OCI-LY3 (cell line): ENCODE measurements at regions not wholly inside any gene's neighbourhood (a gene's known extent, or its start where the extent isn't known, plus 50 kb on each side); places are given as distances from the start of the nearest gene placed in this dataset.

ENCODE experiments used
- H2AFZ ChIP-seq: fragments of 200-600, 300-600 bp; shearing (Covaris generic); 2 replicates; pipeline ENCODE4 v1.6.0; 2014; ENCODE audit warnings: antibody characterized with exemption, low read depth, low read length
- H3K27ac ChIP-seq: fragments of 200-600, 300-600 bp; sonication (generic); 2 replicates; pipeline ENCODE4 v1.5.1; 2014; ENCODE audit warnings: mild to moderate bottlenecking, low read length, moderate library complexity, mixed read lengths
- H3K27me3 ChIP-seq: fragments of 200-600, 300-600 bp; sonication (generic); 2 replicates; pipeline ENCODE4 v1.6.1; 2014; ENCODE audit warnings: low read depth, low read length, mixed read lengths
- H3K36me3 ChIP-seq: fragments of 200-600, 300-600 bp; sonication (generic); replicated peaks from 2 replicates; pipeline ENCODE3; 2014; ENCODE audit warnings: low read depth, low read length, mixed read lengths
- H3K4me1 ChIP-seq: fragments of 300-600, 200-600 bp; sonication (generic); 2 replicates; pipeline ENCODE4 v1.6.1; 2014; ENCODE audit warnings: low read length, mixed read lengths
- H3K4me2 ChIP-seq: fragments of 200-600, 300-600 bp; sonication (generic); 2 replicates; pipeline ENCODE4 v1.6.1; 2014; ENCODE audit warnings: low read length, mixed read lengths
- H3K4me3 ChIP-seq: fragments of 300-600, 200-600 bp; sonication (generic); 2 replicates; pipeline ENCODE4 v1.5.1; 2014; ENCODE audit warnings: antibody characterized with exemption, mild to moderate bottlenecking, low read length, moderate library complexity
- H3K79me2 ChIP-seq: fragments of 300-600, 200-600 bp; shearing (Covaris generic); 2 replicates; pipeline ENCODE4 v1.6.1; 2014; ENCODE audit warnings: mild to moderate bottlenecking, low read length, mixed read lengths
- H3K9ac ChIP-seq: fragments of 300-600, 200-600 bp; shearing (Covaris generic); 2 replicates; pipeline ENCODE4 v1.6.0; 2014; ENCODE audit warnings: mild to moderate bottlenecking, low read length, moderate library complexity
- H3K9me3 ChIP-seq: fragments of 200-600, 300-600 bp; shearing (Covaris generic); 2 replicates; pipeline ENCODE4 v1.6.1; 2014; ENCODE audit warnings: low read length, mixed read lengths; ENCODE audit not compliant: insufficient read depth
- H4K20me1 ChIP-seq: fragments of 200-600, 300-600 bp; sonication (generic); 2 replicates; pipeline ENCODE4 v1.6.1; 2016; ENCODE audit warnings: low read length, mixed read lengths; ENCODE audit not compliant: insufficient read depth
- EZH2phosphoT487 ChIP-seq: fragments of 200-600 bp; shearing (Covaris generic); IDR thresholded peaks from 2 replicates; pipeline ENCODE4 v1.6.1; 2018; ENCODE audit warnings: antibody characterized with exemption, mixed run types, low read depth
- TF ChIP-seq, protein P1 (sequence below): fragments of 200-600, 300-600 bp; sonication (generic); IDR thresholded peaks from 2 replicates; pipeline ENCODE4 v1.5.1; 2014; ENCODE audit warnings: antibody characterized with exemption, low read length, low read depth

GRCh38 chr16:17970816-17971331, 365.7 kb downstream of the NPIPA8 start:
- TF ChIP-seq, protein P1, sequence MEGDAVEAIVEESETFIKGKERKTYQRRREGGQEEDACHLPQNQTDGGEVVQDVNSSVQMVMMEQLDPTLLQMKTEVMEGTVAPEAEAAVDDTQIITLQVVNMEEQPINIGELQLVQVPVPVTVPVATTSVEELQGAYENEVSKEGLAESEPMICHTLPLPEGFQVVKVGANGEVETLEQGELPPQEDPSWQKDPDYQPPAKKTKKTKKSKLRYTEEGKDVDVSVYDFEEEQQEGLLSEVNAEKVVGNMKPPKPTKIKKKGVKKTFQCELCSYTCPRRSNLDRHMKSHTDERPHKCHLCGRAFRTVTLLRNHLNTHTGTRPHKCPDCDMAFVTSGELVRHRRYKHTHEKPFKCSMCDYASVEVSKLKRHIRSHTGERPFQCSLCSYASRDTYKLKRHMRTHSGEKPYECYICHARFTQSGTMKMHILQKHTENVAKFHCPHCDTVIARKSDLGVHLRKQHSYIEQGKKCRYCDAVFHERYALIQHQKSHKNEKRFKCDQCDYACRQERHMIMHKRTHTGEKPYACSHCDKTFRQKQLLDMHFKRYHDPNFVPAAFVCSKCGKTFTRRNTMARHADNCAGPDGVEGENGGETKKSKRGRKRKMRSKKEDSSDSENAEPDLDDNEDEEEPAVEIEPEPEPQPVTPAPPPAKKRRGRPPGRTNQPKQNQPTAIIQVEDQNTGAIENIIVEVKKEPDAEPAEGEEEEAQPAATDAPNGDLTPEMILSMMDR = no peak
- TF ChIP-seq EZH2phosphoT487 = no peak
- Histone ChIP-seq H3K9me3 (no peaks in the 10 kb centered on the region), H3K79me2 (no peaks in the 10 kb centered on the region), H3K27ac (no peak overlapping the region), H3K4me1 (no peaks in the 10 kb centered on the region), H2AFZ (no peak overlapping the region), H4K20me1 (no peaks in the 10 kb centered on the region), H3K9ac (no peak overlapping the region), H3K27me3 (peaks cover 15% of the 10 kb centered on the region; the same call in 1 of the 2 replicates), H3K4me3 (no peak overlapping the region), H3K4me2 (no peak overlapping the region), H3K36me3 (no peaks in the 10 kb centered on the region)

DNA sequence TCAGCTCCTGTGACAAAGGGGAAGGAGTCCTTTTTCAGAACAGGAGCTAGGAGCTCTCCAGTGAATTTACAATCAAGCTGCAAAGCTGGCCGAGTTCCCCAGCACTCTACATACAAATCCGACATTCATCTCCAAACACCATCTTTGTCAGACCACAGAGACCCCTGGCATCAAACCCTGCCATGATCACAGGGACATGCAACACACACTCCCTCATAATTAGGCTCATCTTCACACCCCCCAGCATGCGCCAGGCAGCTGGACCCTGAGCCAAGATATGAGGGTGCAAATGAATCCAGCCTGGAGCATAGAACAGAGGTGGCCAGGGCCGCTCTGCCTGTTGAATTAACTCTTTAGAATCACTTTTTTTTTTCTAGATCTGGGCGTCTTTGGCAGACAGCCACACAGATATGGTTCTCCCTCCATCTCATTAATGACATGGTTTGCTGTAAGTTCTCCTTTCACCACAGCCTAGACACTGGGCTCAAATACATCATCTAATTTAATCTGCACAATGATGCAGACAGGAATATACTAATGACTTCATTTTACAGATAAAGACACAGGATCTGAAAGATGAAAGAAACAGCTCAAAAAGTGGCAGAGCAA, 366.3 kb downstream of the NPIPA8 start:
- H3K27me3 ChIP-seq = peaks cover 15% of the 10 kb centered on the region; the same call in 1 of the 2 replicates

GRCh38 chr16:17965133-17965900, 371.2 kb downstream of the NPIPA8 start:
- Histone ChIP-seq H3K4me1 (peaks cover 11% of the 10 kb centered on the region), H2AFZ (no peak overlapping the region)

More for the DNA sequence above, 366.3 kb downstream of the NPIPA8 start:
- no peak overlapping the region for H3K4me2 ChIP-seq
- no peak overlapping the region for H3K27ac ChIP-seq
- no peak for TF ChIP-seq EZH2phosphoT487
- TF ChIP-seq, protein P1 = no peak
- H3K79me2 ChIP-seq = no peaks in the 10 kb centered on the region
- no peaks in the 10 kb centered on the region for H4K20me1 ChIP-seq
- H3K36me3 ChIP-seq = no peaks in the 10 kb centered on the region
- H3K9ac ChIP-seq = no peak overlapping the region
- no peak overlapping the region for H2AFZ ChIP-seq
- no peaks in the 10 kb centered on the region for H3K9me3 ChIP-seq
- no peak overlapping the region for H3K4me3 ChIP-seq
- H3K4me1 ChIP-seq = no peaks in the 10 kb centered on the region

More at GRCh38 chr16:17965133-17965900, 371.2 kb downstream of the NPIPA8 start:
- H4K20me1 ChIP-seq = no peaks in the 10 kb centered on the region
- H3K79me2 ChIP-seq = no peaks in the 10 kb centered on the region
- H3K4me2 ChIP-seq = no peak overlapping the region
- no peaks in the 10 kb centered on the region for H3K9me3 ChIP-seq
- no peak for TF ChIP-seq EZH2phosphoT487
- TF ChIP-seq, protein P1 = no peak
- H3K9ac ChIP-seq = no peak overlapping the region
- H3K27me3 ChIP-seq = peaks cover 12% of the 10 kb centered on the region; the same call in 1 of the 2 replicates
- H3K27ac ChIP-seq = no peak overlapping the region
- H3K4me3 ChIP-seq = no peak overlapping the region
- H3K36me3 ChIP-seq = no peaks in the 10 kb centered on the region
